ENCODE measurements at regions not wholly inside any gene's neighbourhood (a gene's known extent, or its start where the extent isn't known, plus 50 kb on each side); places are given as distances from the start of the nearest gene placed in this dataset.

- TF ChIP-seq CTCF (IDR thresholded peaks at IDR 0.05), result no peak
- no peak for TF ChIP-seq POLR2A (IDR thresholded peaks at IDR 0.05)
Observed at GRCh38 chr3:98978068-98978811, 76.7 kb upstream of the DCBLD2 start.
